ENCODE measurements at regions not wholly inside any gene's neighbourhood (a gene's known extent, or its start where the extent isn't known, plus 50 kb on each side); places are given as distances from the start of the nearest gene placed in this dataset.
"Not testable (repeated sequence)": the region's sequence is repeated elsewhere in the genome, so short reads cannot be mapped to it uniquely, and the experiment has no call there.

- no peak overlapping the region for H3K9ac ChIP-seq (ENCODE audit: low read depth, low read length)
- no peaks in the 10 kb centered on the region for H3K27me3 ChIP-seq (ENCODE audit: control insufficient read depth, insufficient read depth, low read length)
- H3K4me1 ChIP-seq (ENCODE audit: control insufficient read depth, insufficient read depth, low read length) = no peaks in the 10 kb centered on the region
- no peaks in the 10 kb centered on the region for H3K36me3 ChIP-seq (ENCODE audit: insufficient read depth, low read length)
- H3K9me3 ChIP-seq (replicated peaks; ENCODE audit: low read length) = no peaks in the 10 kb centered on the region
- no peak overlapping the region for H3K4me2 ChIP-seq (ENCODE audit: low read length)
- no peak overlapping the region for H3K4me3 ChIP-seq (ENCODE audit: low read length)
Measured at GRCh38 chr6:140653972-140654371, 1279.5 kb upstream of the CITED2 start.

DNA sequence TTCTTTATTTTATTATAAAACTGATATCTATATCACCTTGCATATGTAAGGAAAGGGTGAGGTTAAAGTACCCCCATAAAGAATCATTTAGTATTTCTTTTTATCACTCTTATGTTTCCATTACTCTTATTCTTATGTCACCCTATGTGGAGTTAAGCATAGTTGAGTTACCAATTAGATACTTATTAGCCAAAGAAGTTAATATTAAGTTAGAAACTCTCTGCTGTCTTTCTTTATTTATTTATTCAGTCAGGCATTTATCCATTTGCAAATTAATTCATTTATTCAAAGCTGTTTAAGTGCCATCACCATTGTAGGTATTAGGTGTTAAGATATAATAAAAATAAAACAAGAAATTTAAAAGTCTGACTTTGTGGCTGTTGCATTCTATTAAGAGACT is 1279.1 kb upstream of the CITED2 start:
- H3K36me3 ChIP-seq (ENCODE audit: insufficient read depth, low read length) = no peaks in the 10 kb centered on the region
- H3K4me1 ChIP-seq (ENCODE audit: control insufficient read depth, insufficient read depth, low read length) = no peaks in the 10 kb centered on the region
- no peaks in the 10 kb centered on the region for H3K9me3 ChIP-seq (replicated peaks; ENCODE audit: low read length)
- H3K9ac ChIP-seq (ENCODE audit: low read depth, low read length) = no peak overlapping the region
- H3K27me3 ChIP-seq (ENCODE audit: control insufficient read depth, insufficient read depth, low read length) = no peaks in the 10 kb centered on the region
- no peak overlapping the region for H3K4me2 ChIP-seq (ENCODE audit: low read length)
- no peak overlapping the region for H3K4me3 ChIP-seq (ENCODE audit: low read length)

GRCh38 chr6:140649502-140649901 is 1275.1 kb upstream of the CITED2 start:
- H3K9ac ChIP-seq (ENCODE audit: low read depth, low read length); H3K9me3 ChIP-seq (replicated peaks; ENCODE audit: low read length); H3K4me3 ChIP-seq (ENCODE audit: low read length); H3K4me2 ChIP-seq (ENCODE audit: low read length); H3K4me1 ChIP-seq (ENCODE audit: control insufficient read depth, insufficient read depth, low read length); H3K27me3 ChIP-seq (ENCODE audit: control insufficient read depth, insufficient read depth, low read length); H3K36me3 ChIP-seq (ENCODE audit: insufficient read depth, low read length): not testable (repeated sequence)

GRCh38 chr6:140647322-140647721 is 1272.9 kb upstream of the CITED2 start:
- H3K27me3 ChIP-seq (ENCODE audit: control insufficient read depth, insufficient read depth, low read length) = not testable (repeated sequence)

GRCh38 chr6:140644017-140644416 is 1269.6 kb upstream of the CITED2 start:
- Histone ChIP-seq H3K4me3 (ENCODE audit: low read length) (no peak overlapping the region), H3K9ac (ENCODE audit: low read depth, low read length) (no peak overlapping the region), H3K27me3 (ENCODE audit: control insufficient read depth, insufficient read depth, low read length) (no peaks in the 10 kb centered on the region), H3K4me2 (ENCODE audit: low read length) (no peak overlapping the region), H3K4me1 (ENCODE audit: control insufficient read depth, insufficient read depth, low read length) (no peaks in the 10 kb centered on the region), H3K36me3 (ENCODE audit: insufficient read depth, low read length) (no peaks in the 10 kb centered on the region), H3K9me3 (replicated peaks; ENCODE audit: low read length) (peaks cover 9% of the 10 kb centered on the region)

More at GRCh38 chr6:140647322-140647721, 1272.9 kb upstream of the CITED2 start:
- H3K4me2 ChIP-seq (ENCODE audit: low read length); H3K9me3 ChIP-seq (replicated peaks; ENCODE audit: low read length); H3K36me3 ChIP-seq (ENCODE audit: insufficient read depth, low read length); H3K9ac ChIP-seq (ENCODE audit: low read depth, low read length); H3K4me1 ChIP-seq (ENCODE audit: control insufficient read depth, insufficient read depth, low read length); H3K4me3 ChIP-seq (ENCODE audit: low read length): not testable (repeated sequence)

DNA sequence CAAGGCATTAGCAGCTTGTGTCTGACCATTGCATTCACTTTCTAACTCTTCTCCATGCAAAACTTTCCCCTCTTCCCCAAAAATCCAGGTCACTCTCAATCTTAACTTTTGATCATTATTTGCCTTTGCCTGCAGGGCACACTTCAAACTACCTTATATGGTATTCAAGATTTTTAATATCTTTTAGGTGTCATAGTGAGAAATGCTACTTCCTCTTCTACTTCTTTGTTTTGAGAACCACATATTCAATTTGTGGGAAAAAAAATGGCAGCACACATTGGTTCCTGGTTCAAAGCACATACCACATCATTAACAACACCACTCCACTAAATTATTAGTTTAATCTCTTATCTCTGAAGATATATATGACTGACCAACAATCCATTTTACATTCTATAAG is 1267.0 kb upstream of the CITED2 start:
- Histone ChIP-seq H3K9ac (ENCODE audit: low read depth, low read length) (no peak overlapping the region), H3K9me3 (replicated peaks; ENCODE audit: low read length) (no peaks in the 10 kb centered on the region), H3K36me3 (ENCODE audit: insufficient read depth, low read length) (no peaks in the 10 kb centered on the region), H3K4me1 (ENCODE audit: control insufficient read depth, insufficient read depth, low read length) (no peaks in the 10 kb centered on the region), H3K4me2 (ENCODE audit: low read length) (no peak overlapping the region), H3K4me3 (ENCODE audit: low read length) (no peak overlapping the region), H3K27me3 (ENCODE audit: control insufficient read depth, insufficient read depth, low read length) (no peaks in the 10 kb centered on the region)

DNA sequence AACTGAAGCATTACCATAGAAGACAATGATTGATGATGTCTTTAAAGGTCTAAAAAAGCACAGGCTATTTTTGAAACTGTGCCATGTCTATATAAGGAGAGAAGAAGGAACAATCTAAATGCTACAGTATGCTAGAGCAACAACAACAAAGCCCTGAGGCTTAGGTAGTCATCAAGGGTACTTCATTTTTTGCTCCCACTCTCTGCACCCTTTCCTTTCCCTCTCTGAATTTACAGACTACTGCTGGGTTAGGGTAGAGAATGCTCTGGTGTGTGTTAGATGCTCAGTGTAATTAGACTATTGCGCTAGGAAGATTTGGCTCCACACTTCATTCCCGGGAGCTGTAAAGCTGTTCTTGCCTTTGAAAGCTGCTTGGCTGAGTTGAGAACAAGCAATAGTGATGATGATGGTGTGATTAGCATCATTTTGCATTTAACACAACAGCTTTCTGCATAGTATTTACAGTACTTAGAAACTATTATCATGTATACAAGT is 1262.5 kb upstream of the CITED2 start:
- H3K9me3 ChIP-seq (replicated peaks; ENCODE audit: low read length) = no peaks in the 10 kb centered on the region
- H3K36me3 ChIP-seq (ENCODE audit: insufficient read depth, low read length) = no peaks in the 10 kb centered on the region
- H3K27me3 ChIP-seq (ENCODE audit: control insufficient read depth, insufficient read depth, low read length) = no peaks in the 10 kb centered on the region
- H3K4me3 ChIP-seq (ENCODE audit: low read length) = no peak overlapping the region
- no peak overlapping the region for H3K4me2 ChIP-seq (ENCODE audit: low read length)
- H3K4me1 ChIP-seq (ENCODE audit: control insufficient read depth, insufficient read depth, low read length) = no peaks in the 10 kb centered on the region
- no peak overlapping the region for H3K9ac ChIP-seq (ENCODE audit: low read depth, low read length)

GRCh38 chr6:140636271-140636907 is 1261.9 kb upstream of the CITED2 start:
- Histone ChIP-seq H3K4me2 (ENCODE audit: low read length) (no peak overlapping the region), H3K4me3 (ENCODE audit: low read length) (no peak overlapping the region), H3K9ac (ENCODE audit: low read depth, low read length) (no peak overlapping the region), H3K9me3 (replicated peaks; ENCODE audit: low read length) (no peaks in the 10 kb centered on the region), H3K27me3 (ENCODE audit: control insufficient read depth, insufficient read depth, low read length) (no peaks in the 10 kb centered on the region), H3K4me1 (ENCODE audit: control insufficient read depth, insufficient read depth, low read length) (no peaks in the 10 kb centered on the region), H3K36me3 (ENCODE audit: insufficient read depth, low read length) (no peaks in the 10 kb centered on the region)

DNA sequence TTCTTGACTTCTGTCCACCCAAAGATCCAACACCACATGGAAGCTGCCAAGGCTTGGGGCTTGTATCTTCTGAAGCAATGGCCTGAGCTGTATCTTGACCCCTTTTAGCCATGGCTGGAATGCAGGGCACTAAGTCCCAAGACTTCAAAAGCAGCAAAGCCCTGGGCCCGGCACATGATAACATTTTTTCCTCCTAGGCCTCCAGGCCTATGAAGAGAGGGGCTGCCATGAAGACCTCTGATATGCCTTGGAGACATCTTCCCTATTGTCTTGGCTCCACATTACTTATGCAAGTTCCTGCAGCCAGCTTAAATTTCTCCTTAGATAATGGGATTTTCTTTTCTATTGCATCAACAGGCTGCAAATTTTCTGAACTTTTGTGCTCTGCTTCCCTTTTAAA is 1252.6 kb upstream of the CITED2 start:
- H3K4me2 ChIP-seq (ENCODE audit: low read length) = no peak overlapping the region
- H3K4me1 ChIP-seq (ENCODE audit: control insufficient read depth, insufficient read depth, low read length) = peaks cover 8% of the 10 kb centered on the region
- no peaks in the 10 kb centered on the region for H3K27me3 ChIP-seq (ENCODE audit: control insufficient read depth, insufficient read depth, low read length)
- no peaks in the 10 kb centered on the region for H3K36me3 ChIP-seq (ENCODE audit: insufficient read depth, low read length)
- peaks cover 10% of the 10 kb centered on the region for H3K9me3 ChIP-seq (replicated peaks; ENCODE audit: low read length)
- no peak overlapping the region for H3K9ac ChIP-seq (ENCODE audit: low read depth, low read length)
- no peak overlapping the region for H3K4me3 ChIP-seq (ENCODE audit: low read length)

GRCh38 chr6:140623498-140623897 is 1249.0 kb upstream of the CITED2 start:
- H3K4me2 ChIP-seq (ENCODE audit: low read length) = no peak overlapping the region
- no peaks in the 10 kb centered on the region for H3K36me3 ChIP-seq (ENCODE audit: insufficient read depth, low read length)
- no peak overlapping the region for H3K9ac ChIP-seq (ENCODE audit: low read depth, low read length)
- H3K4me1 ChIP-seq (ENCODE audit: control insufficient read depth, insufficient read depth, low read length) = peaks cover 8% of the 10 kb centered on the region
- H3K27me3 ChIP-seq (ENCODE audit: control insufficient read depth, insufficient read depth, low read length) = no peaks in the 10 kb centered on the region
- peaks cover 10% of the 10 kb centered on the region for H3K9me3 ChIP-seq (replicated peaks; ENCODE audit: low read length)
- no peak overlapping the region for H3K4me3 ChIP-seq (ENCODE audit: low read length)

GRCh38 chr6:140620496-140620895 is 1246.0 kb upstream of the CITED2 start:
- Histone ChIP-seq H3K4me2 (ENCODE audit: low read length) (no peak overlapping the region), H3K36me3 (ENCODE audit: insufficient read depth, low read length) (no peaks in the 10 kb centered on the region), H3K4me3 (ENCODE audit: low read length) (no peak overlapping the region), H3K9ac (ENCODE audit: low read depth, low read length) (no peak overlapping the region), H3K9me3 (replicated peaks; ENCODE audit: low read length) (no peaks in the 10 kb centered on the region), H3K4me1 (ENCODE audit: control insufficient read depth, insufficient read depth, low read length) (peaks cover 8% of the 10 kb centered on the region), H3K27me3 (ENCODE audit: control insufficient read depth, insufficient read depth, low read length) (no peaks in the 10 kb centered on the region)

- Histone ChIP-seq H3K4me2 (ENCODE audit: low read length) (no peak overlapping the region), H3K4me1 (ENCODE audit: control insufficient read depth, insufficient read depth, low read length) (peaks cover under 1% of the 10 kb centered on the region), H3K36me3 (ENCODE audit: insufficient read depth, low read length) (no peaks in the 10 kb centered on the region), H3K4me3 (ENCODE audit: low read length) (no peak overlapping the region), H3K9ac (ENCODE audit: low read depth, low read length) (no peak overlapping the region), H3K9me3 (replicated peaks; ENCODE audit: low read length) (no peaks in the 10 kb centered on the region), H3K27me3 (ENCODE audit: control insufficient read depth, insufficient read depth, low read length) (no peaks in the 10 kb centered on the region)
Measured at GRCh38 chr6:140609956-140610355, 1235.5 kb upstream of the CITED2 start.

Measured in skeletal muscle satellite cell (primary cell).